HG03280 (cell line): ENCODE measurements at regions not wholly inside any gene's neighbourhood (a gene's known extent, or its start where the extent isn't known, plus 50 kb on each side); places are given as distances from the start of the nearest gene placed in this dataset.

ENCODE experiments used
- ATAC-seq: cut with Tn5 transposase; IDR thresholded peaks from one replicate; pipeline ENCODE4 v1.9.1; 2021; ENCODE audit warnings: mild to moderate bottlenecking, moderate library complexity; ENCODE audit not compliant: unreplicated experiment

DNA sequence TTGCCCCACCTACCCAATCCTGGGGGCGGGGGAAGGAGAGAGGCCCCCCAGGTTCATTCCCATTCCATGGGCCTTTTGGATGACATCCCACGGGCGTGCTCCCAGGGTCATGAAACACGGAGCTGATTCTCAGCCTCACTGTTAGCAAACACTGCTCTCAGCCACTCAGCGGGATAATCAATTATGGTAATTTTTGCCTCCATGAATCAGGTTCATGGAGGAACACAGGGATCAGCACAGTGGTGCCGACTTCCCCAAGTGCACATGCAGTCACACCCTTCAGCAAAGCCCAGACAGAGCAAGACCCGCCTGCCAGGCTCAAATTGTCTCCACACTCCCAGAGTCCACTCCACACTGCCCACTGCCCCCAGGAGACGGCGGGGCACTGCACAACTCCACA, 164.6 kb downstream of the ENGASE start:
- no peak for ATAC-seq

DNA sequence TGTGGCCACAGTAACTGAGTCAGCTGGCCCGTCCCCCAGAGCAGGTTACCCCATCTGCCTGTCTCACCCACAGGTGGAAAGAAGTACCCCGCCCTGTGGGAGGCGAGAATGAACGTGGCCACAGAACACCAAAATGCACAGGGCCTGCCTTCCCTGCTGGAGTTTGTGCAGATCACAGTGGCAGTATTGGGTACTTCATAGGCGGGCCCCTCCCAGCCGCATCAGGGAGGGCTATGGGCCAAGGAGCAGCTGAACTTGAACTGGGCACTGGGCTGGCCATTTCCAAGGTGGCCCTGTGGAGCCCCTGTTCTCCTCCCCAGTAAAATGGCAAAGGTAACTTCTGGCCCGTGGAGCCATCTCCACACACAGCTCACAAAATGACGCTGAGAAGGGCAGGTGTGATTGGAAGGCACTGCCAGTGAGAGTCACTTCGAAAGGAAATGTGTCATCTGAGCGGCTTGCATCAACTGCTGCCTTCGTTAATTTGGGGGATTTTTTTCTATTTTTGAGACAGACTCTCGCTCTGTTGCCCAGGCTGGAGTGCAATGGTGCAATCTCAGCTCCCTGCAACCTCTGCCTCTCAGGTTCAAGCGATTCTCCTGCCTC, 162.9 kb downstream of the ENGASE start:
- ATAC-seq, result no peak

DNA sequence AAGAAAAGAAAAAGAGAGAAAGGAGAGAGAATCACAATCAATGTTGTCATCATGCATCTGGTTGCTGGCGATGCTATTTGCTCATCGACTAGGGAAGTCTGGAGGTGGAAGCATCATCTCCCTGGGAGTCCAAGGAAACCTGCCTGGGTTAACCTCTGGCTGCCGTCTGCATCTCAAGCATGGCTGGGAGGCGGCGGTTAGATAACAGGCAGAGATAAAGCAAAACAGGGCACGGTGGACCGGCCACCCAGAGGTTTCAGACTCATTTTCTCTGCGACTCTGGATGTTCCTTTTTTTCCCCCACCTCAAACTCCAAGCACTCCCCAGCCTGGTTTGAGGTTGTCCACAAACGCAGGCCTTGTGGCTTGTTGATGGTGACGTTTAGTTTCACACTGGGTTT, 161.2 kb downstream of the ENGASE start:
- ATAC-seq, result no peak

DNA sequence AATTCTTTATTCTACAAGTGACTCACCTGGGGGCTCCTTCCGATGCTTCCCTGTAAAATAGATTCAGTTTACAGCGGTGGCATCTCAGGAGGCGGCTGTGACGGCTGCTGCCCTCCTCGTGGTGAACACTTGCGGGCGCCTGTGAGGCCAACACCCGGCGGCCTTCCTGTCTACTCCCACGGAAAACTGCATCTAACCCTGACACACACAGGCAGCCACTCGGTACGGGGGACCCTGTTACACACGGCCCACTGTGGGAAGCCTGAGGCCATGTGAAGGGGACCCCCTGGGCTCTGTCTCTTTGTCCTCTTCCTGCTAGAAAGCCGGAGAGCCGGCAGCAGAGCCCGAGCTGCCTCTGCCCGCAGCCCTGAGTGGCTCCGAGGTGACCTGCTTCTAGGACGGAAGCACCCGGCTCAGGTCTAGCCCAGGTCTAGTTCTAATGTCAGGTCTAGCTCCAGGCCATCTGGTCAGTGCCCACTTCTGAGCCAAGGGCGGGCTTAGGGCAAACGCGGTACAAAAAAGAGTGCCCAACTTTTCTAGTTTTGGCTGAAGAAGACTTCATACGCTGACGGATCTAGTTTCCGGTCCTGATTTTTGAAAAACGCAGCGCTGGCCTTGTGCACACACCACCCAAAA, 159.4 kb downstream of the ENGASE start:
- ATAC-seq, result no peak

DNA sequence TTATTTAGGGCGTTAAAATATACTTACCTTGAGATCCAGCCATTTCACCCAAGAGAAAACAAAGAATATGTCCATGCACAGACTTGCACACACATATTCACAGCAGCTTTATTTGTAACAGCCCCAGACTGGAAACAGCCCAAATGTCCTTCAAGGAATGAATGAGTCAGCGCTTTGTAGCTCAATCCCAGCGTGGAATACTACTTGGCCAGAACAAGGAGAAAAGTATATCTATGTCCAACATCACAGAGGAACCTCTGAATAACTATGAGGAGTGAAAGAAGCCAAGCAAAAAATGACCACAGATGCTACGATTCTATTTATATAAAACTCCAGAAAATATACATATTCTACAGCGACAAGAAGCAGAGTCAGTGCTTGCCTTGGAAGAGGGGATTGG, 158.3 kb downstream of the ENGASE start:
- no peak for ATAC-seq

DNA sequence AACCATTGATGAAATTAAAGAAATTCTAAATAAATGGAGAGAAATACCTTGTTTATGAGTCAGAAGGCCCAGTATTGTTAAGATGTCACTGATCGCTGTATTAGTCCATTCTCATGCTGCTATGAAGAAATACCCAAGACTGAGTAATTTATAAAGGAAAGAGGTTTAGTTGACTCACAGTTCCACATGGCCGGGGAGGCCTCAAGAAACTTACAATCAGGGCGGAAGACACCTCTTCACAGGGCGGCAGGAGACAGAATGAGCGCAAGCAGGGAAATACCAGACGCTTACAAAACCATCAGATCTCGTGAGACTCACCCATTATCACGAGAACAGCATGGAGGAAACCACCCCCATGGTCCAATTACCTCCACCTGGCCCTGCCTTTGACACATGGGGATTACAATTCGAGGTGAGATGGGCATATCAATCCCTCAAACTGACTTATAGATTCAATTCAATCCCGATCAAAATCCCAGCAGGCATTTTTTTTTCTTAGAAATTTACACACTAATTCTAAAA, 157.2 kb downstream of the ENGASE start:
- no peak for ATAC-seq

DNA sequence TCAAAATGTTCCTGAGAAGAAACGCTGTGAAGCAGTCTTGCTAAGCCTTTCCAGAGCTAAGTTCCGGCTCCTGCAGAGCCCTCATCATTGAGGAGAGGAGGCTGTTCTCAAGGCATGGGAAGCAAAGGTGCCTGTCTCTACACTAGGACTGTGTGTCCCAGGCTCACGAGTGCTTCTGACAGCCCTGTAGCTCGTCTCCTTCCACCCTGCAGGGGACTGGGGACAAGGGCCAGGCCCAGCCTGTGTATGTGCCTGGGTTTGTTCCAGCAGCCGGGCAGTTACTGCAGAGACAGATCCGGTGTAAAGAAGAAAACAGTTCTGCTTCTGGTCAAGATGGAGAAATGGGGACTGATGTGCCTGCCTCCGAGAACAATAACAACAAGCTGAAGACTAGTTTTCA, 156.0 kb downstream of the ENGASE start:
- ATAC-seq, result no peak

DNA sequence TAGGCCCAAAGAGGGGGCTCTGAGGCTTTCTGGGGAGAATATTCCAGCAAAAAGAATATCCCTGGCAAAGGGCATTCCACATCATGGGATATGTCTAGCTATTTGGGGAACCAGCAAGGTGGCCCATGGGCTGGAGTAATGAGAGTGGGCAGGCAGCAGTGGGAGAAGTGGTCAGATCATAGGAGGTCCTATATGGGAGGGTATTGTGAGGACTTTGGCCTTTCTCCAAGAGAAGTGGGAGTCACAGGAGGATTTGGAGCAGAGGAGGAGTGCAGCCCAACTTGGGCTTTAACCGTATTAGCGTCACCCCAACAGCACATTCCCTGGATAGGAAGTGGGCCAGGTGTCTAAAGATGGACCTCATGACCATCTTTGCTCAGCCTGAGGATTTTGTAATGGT, 151.4 kb downstream of the ENGASE start:
- no peak for ATAC-seq

DNA sequence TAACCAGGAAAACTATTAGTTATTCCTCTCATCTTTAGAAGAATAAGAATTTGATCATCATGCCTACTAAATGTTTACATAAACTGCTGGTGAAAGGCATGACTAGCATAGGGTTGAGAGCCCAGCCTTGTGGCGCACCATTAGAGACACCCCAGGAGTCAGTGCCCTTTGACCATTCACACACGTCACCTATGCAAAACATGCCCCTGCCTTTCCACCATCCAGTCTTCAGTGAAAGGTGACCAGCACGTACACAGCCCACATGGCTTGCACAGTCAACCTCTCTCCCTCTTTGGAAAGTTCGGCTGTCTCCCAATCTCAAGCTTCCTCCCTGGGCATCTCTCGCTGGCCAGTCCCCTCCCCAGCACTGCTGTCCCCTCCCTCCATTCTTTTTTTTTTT, 150.3 kb downstream of the ENGASE start:
- no peak for ATAC-seq

DNA sequence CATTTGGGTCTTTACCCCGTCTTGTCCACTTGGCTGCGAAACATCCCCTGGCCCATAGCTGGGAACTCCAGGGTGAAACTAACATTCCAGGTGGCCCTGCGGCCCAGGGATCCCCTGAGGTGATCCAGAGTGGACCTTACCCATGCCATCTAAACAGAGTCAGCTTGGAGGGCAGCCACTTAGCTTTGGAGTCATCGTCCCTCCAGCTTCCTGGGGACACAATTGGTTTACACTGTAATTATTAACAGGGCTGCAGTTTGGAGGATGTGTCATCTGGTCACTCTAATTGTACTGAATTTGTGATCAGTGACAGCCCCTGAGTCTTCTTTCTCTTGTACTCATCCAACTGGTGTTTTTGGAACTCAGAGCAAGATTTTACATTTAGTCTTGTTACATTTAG, 149.9 kb downstream of the ENGASE start:
- no peak for ATAC-seq

DNA sequence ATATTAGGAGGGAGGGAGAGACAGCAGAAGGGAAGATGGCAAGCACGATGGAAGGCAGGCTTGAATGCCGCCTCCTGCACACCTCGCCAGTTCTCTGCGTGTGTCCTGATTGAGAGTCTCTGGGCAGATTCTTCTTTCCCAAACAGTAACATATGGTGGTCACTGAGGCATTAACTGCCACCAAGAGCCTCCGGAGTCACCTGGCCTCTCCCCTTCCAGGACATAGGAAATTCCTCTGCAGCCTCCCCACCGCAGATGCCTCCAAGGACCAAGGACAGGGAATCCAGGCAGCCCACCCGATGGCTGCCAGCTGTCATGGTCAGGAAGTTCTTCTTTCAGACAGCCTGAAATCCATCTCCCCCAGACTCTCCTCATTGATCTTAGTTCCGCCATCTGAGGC, 149.3 kb downstream of the ENGASE start:
- no peak for ATAC-seq

DNA sequence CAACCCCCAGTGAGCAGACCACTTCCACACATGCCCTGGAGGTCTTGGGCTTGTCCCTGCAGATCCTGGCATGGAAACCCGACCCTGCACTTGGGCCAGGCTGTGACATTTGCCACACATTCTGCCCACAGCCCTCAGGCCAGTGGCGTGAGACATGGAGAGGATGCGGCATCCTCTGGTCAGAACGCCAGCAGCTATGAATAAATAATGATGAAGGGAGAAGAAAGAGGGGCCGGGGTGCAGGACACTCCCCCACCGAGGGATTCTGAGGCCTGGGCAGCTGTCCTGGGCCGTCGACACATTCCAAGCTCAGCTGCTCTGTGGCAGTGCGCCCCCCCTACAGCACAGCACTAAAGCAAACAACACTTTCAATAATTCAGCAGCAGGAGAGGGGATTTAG, 148.8 kb downstream of the ENGASE start:
- ATAC-seq, result no peak

DNA sequence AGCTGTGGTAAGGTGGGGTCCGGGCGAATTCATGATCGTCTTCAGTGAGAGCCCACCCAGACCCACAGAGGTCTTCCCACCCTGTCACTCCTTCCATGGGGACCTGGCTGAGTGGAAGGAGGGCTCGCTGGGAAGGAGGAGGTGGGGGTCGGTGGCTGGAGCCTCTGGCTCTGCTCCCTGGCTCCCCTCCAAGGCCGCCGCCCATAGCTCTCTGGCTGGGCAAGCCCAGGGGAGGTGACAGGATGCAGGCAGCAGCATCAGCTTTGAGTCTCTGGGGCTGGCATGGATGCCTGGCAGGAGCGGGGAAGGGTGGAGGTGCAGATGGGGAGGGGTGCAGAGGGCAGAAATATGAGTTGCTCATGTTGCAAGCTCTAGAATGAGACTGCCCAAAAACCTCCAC, 147.0 kb downstream of the ENGASE start:
- no peak for ATAC-seq

DNA sequence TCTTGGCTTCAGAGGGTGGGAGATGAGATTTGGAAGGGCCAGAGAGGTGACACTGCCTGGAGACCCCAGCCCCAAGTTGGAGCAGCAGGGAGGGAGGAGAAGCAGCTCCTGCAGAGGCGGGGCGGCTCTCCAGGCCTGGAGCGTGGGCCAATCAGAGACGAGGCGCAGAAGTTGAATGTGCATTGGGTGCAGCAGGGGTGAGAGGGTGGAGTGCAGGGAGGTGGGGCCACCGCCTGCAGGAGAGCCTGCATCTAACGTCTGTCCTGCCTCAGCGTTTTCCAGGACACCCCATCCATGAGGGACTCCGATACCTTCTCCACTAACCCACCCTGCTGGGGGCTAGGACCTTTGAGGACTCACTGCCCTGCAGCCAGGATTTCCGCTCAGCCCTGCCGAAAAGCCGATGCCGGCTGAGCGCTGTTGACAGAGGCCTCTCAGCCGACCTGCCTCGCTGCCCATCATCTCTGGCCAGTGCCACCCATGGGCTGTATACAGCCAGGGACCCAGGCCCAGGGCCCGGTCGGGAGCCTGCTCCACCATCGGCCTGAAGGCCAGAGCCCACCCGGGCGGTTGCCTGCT, 146.2 kb downstream of the ENGASE start:
- ATAC-seq, result no peak

DNA sequence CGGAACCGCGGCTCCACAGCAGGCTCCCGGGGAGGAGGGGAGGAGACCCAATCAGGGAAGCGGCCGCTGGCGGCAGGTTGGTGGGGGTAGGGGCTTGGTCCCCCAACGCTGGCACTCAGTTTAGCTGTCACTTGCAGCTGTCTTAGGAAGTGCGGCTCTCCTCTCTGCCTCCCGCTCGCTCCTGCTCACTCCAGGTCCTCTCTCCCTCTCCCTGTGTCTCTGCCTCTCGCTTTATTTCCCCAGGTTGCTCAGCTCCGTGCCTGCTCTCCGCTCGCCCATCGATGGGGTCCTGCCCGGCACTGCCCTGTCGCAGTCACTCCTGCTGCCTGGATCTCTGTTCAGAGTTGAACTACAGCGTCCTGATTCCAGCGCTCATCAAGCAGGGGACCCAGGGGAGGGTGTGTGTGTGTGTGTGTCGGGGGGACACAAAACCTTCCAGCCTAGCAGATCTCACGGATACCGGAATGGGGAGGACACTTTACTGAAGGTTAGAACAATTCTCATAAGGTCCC, 145.6 kb downstream of the ENGASE start:
- no peak for ATAC-seq

DNA sequence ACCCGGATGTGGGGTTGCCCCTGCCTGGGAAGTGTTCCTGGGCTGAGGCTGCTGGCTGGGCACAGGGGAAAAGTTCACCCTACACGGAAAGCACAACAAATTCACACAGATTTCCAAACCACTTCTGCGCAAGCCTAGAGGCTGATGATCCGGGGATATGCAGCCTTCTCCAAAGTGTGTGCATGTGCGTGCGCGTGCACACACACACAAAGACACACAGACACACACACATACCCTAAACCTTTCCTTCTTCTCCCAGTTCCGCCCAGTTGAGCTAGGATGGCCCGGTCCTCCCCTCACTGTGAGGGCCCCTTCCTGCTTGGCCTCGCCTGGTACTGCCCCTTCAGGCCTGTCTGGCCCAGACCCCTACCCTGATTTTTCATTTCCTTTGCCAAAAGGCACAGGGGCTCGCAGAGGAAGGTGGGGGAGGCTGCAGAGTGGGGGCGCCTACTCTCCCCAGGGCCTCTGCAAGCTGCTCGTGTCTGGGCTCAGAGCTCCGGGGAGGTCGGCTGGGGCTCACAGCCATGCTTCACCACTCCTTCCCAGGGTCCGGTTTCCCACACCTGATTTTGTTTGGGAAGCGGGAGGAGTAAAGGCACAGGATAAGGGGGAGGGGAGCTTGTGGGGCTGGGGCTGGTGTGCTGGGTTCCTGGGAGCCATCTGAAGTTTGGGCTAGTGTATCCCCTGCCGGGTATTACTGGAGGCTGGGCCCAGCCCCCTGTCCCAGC, 144.7 kb downstream of the ENGASE start:
- no peak for ATAC-seq

DNA sequence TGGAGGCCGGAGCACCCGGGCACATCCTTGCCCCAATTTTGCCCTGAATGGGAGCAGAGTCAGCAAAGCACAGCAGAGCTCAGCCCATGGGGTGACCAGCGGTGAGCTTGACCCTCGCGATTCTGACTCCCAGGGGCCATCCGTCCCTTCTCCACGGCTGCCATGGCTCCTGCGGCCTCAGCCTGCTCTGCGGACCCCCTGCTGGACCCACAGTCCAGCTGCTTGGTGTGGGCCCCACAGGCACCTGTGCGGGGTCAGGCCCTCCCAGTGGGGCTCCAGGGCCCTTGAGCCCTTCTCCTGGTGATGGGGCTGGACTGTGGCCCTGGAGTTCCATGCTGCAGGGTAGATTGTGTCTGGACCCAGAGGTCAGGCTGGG, 144.2 kb downstream of the ENGASE start:
- no peak for ATAC-seq

DNA sequence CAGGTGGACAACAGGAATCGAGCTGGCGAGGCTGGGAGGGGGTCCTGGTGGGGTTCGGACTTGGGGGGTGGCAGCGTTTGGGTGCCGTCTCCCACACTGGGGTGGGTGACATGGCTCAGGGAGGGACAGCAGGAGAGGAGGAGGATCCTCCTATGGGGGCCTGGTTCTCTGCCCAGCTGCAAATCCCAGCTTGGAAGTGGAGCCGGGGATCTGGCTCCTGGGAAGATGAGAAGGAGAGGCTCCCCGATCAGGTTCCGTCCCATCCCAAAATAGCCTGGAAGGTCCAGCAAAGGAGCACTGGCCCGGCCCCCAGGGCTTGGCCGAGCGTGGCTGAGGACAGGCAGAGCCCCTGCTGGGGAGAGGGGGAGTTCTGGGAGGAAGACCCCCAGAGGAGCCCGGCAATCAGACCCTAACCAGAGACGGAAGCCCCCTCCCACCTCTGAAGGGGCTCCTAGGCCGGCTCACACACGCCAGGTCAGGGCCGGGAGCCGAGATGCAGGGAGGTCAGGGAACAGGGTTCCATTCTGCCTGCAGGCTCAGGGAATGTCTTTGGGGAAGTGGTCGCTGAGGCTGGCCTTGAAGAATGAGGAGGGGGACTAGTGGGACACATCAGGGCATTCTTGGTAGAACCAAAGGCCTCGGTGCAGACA, 143.7 kb downstream of the ENGASE start:
- ATAC-seq, result no peak

DNA sequence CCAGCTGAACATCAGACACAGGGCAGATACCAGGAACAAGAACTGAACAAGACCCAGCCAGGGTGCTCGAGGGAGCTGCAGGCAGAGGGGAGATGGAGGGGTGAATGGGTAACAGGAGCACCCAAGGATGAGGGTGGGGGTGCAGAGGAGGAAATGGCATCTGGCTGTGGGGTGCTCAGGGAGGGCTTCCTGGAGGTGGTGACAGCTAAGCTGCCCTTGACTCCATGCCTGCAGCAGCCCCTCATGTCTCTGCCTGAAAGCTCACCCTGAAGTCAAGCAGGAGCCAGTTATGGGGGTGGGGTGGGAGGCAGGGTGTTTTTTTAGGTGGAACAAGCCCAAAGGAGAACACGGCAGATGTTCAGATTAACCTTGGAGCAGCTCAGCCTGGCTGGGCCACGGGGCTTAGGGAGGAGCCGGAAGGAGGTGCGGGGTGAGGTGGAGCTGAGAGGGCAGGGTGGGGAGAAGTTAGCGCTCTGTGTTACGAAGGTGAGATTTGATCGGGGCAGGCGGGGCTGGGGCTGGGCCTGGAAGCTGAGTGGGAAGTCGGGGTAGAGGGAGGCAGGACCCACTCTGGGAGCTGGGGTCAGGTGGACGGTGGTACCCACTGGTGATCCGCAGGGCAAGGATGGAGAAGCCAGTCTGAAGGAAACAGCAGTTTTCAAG, 143.0 kb downstream of the ENGASE start:
- ATAC-seq, result no peak

DNA sequence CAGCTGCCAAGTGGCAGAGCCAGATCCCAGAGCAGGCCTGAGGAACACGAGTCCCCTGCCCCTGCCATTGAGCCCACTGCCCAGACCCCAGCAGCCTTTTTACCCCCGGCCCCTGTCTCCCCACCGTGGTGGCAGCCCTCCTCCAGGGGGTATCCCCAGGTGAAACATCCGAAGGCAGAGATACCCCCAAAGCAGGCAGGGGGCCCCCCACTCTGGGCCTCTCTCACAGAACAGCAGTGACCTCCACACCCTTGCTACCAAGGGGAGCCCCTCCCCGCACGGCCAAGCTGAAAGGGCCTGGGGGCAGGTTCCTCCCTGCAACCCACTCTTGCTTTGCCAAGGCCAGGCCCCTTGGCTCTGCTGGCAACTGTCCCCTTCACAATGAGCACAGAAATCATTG, 142.2 kb downstream of the ENGASE start:
- ATAC-seq, result no peak

DNA sequence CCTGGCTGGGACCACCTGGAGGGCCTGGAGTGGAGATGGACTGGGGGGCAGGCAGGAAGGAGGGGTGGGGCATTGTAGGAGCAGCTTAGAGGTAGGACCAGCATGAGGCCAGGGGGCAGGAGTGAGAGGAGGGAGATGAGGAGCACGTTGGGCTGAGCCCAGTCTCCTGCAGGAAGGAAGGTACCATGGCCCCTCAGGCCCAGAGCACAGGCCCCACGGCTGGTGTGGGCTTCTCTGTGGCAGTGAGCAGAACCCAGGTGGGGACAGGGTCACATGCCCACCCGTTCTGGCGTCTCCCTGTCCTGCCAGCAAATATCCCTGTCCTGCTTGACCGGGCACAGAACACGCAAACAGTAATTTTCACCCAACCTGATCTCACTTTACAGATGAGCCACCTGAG, 141.8 kb downstream of the ENGASE start:
- ATAC-seq, result no peak
